ENCODE measurements at regions not wholly inside any gene's neighbourhood (a gene's known extent, or its start where the extent isn't known, plus 50 kb on each side); places are given as distances from the start of the nearest gene placed in this dataset.

- no peak for TF ChIP-seq CTCF (IDR thresholded peaks at IDR 0.05)
- TF ChIP-seq POLR2A (IDR thresholded peaks at IDR 0.05): no peak
Measured at GRCh38 chr14:40855343-40855742, 751.3 kb upstream of the LRFN5 start.
